SH-SY5Y (cell line): ENCODE measurements at regions not wholly inside any gene's neighbourhood (a gene's known extent, or its start where the extent isn't known, plus 50 kb on each side); places are given as distances from the start of the nearest gene placed in this dataset.

ENCODE experiments used
- GATA2 ChIP-seq: IDR thresholded peaks from 2 replicates; pipeline ENCODE4 v1.6.1; 2011; ENCODE audit warnings: mild to moderate bottlenecking, low read depth, low read length
- GATA3 ChIP-seq: IDR thresholded peaks from 2 replicates; pipeline ENCODE4 v1.6.1; 2011; ENCODE audit warnings: low read depth, mild to moderate bottlenecking, low read length, moderate library complexity

DNA sequence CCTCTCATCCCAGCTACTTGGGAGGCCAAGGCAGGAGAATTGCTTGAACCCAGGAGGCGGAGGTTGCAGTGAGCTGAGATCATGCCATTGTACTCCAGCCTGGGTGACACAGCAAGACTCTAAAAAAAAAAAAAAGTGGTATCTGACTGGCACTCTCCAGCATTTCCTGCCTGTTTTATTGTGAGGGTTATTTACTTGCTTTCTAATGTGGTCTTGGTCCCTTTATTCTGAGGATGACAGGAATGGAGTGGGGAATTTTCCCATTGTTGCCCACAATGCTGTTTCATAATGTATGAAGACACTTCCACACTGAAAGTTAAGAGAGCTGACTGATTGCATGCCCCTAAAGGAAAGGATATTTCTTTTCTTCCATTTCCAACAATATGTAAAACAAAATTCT lies 286.5 kb upstream of the MTNR1B start:
- TF ChIP-seq GATA3 (no peak), GATA2 (no peak)

DNA sequence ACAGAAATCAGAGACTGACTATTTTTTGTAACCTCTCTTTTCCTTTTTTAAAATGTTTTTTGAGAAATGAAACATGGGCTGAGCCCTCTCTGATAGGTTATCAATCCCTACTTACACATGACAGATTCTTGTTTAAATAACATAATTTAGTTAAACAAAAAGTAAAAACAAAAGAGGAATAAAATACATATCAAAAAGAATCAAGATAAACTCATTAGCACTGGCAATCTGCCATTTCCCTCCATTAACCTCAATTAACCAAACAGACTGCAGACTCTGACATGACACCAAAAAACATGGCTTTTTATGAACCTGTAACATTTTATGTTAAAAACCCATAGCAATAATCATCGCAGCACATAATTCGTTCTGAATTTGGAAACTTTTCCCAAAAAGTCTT lies 284.4 kb upstream of the MTNR1B start:
- peak; percentile 88 for TF ChIP-seq GATA3
- TF ChIP-seq GATA2, result peak; percentile 6

DNA sequence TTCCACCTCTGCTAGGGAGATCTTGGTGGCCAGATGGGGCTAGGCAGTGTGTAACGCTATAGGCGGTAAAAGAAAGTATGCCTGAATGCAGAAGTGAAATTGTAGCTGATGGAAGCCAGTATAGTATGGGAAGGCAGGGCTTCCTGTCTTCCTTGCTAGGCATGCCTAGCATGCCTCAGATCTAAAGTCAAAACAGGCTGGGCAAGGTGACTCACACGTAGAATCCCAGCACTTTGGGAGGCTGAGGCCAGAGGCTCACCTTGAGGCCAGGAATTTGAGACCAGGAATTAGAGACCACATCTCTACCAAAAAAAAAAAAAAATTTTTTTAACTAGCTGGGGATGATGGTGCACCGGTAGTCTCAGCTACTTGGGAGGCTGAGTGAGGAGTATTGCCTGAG lies 281.7 kb upstream of the MTNR1B start:
- TF ChIP-seq GATA2 (no peak), GATA3 (no peak)

DNA sequence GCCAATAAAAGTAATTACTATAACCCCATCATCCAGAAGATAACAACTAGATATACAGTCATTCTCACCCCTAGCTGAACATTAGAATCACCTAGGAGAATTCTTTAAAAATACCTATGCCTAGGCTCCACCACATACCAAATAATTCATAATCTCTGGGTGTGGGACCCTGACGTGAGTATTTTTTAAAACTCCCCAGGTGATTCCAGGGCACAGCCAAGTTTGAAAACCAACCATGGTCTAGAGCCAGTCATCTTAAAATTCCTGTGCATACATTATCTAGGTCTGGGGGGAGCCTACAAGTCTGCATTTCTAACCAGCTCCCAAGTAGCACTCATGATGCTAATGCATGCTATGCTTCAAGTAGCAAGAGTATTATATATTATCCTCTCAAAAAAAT lies 281.0 kb upstream of the MTNR1B start:
- TF ChIP-seq GATA2, result no peak

DNA sequence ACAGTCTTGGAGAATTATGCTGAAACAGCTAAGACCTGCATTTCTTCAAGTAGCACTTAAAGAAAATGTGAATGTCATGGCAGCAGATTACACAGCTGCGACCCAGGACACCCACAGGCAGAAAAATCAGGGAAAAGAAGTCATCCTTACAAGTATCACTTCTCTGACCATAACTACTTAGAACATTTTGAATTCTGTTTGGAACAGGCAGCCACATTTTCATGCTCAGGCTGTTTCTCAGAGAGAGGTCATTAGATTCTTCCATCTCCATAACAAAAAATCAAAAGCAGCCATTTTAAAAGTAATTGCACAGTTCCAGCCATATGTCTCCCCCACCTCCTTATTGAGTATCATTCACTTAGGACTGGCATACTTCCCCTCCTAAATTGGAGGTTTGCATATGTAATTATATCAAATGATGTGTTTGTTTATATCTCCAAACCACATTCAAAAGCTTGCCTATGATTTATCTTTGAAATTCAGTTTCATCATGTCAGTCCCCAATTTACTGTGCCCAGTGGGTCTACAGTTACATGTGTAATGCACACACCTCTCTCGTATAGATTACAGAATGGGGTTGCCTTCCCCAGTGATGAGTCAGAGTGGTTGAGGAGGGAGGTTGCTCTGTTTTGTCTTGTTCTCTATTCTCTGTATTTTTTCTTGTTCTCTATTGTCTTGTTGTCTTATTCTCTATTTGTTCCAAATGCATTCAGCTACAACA lies 276.5 kb upstream of the MTNR1B start:
- TF ChIP-seq GATA2, result no peak
- no peak for TF ChIP-seq GATA3

DNA sequence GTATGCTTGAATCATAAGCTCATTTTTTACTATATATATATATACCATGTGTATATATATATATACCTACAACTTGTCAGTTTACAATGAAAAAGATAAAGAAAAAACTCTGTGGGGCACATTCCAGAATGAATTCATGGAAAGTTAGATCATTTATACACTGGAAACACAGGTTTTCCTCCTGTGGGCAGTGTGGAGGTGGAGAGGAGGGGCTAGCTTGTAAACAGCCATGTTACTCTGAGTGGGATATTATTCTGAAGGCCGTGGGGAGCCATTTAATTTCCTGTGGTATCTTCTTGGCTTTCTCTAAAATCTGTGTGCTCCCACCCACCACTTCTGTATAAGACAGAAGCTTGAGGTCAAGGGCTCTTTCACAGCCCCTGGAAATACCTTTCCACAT lies 273.4 kb upstream of the MTNR1B start:
- no peak for TF ChIP-seq GATA2
- no peak for TF ChIP-seq GATA3

DNA sequence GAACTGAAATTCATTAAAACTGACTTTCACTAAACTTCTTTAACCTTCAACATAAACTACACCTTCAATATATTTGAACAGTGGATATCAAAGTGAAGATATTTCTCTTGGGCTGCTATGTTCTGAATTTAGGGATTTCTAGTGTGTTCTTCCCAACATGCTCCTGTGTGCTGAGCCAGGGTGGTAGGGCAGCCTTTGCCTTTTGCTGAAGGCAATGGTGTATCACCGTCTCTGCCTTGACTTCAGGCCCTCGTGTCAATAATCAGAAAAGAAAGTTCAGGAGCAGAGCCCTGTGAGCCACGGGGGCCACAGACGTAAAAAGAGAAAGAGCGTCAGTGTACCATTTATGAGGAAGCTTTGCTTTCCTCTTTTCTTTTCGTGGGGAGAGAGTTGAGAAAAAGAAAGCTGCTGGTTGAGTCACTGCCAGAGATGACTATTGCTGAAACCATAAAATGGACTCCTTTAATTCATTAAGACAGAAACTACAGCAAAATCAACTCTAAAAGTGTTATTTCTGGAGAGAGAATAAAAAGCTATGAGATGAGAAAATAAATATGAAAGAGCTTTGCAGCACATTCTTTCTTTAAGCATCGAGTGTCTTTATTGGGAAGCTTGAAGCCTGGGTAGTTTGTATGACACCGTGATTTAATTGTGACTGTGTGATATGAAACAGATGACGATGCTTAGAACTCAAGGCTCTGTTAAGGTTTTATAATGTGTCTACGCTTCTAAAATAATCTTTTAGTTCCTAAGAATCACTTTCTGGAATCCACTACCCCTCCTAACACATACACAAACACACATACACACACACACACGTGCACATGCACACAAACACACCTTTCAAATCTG lies 271.8 kb upstream of the MTNR1B start:
- no peak for TF ChIP-seq GATA2

DNA sequence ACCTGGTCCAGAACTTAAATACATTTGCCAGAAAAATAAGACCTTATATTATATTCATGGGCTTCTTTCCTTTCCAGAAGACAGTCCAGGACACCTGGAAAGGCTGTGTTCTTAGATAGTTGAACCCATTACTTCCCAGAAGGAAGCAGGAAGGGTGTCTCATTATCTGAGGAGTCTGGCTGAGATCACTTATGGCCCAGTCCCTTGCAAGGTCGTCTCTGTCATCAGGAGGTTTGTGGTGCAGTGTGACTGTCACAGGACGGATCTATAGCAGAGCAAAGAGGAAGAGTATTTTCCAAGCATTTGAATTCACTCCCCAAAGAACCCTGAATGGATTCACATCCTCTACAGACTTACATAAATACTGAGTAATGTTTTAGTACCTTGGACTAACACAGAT lies 270.7 kb upstream of the MTNR1B start:
- no peak for TF ChIP-seq GATA2
- no peak for TF ChIP-seq GATA3

DNA sequence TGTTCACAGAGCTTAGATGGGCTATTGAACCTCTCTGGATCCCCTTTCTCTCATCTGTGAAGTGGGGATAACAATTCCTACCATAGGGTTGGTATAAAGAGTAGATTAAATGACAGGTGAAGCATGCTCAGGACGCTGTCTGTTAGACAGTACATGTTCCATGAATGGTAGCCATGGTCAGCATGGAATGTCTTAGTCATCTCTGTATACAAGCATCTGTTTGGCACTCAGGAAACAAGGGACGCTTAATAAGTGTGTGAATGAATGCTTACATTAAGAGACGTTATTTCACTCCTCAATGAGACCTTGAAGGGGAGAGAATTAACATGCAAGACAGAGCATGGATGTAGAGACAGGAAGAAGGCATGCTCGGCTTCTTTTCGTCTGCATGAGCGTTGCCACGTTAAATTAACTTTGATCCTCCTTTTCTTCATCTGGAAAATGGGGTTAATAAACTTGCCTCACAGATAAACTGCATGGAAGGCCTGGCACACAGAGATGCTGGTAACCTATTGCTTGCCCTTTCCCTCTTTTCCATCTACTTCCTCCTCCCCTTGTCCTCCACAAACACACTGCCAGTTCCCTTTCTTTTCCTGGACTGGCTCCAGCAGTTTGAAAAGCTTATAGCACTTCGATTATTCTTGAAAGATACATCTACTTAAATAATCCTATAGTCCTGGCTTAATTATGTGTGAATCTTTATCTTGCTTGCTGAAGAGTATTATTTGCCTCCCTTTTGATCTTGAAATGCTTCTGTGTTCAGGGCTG lies 267.2 kb upstream of the MTNR1B start:
- TF ChIP-seq GATA3, result no peak
- TF ChIP-seq GATA2, result no peak

DNA sequence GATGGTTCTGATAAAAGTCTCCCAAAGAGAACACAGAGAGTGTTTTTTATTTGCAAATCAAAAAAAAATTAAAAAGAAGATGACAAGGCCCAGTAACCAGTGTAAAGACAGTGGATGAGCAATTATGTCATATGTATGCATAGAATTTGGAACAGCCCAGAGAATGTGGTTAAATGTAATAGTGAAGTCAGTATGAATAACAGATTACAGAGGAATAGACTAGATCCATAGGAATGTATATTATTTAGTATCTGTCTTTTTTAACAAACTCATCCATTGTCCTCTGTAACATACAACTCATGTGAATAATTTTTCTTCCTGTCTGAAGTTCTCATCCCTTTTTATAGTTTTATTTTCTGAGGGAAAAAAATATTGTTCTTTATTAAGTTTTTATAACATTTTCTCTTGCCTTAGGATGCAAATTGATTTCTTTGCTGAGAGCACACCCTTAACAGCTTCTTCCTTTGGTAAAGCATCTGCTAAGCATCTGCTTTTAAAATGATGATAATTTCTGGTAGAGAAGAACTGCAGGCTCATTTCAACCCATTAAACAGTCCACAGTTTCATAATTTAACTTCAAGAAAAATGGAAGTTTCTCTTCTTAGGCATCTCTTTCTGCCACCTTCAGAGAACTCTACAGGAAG lies 266.5 kb upstream of the MTNR1B start:
- TF ChIP-seq GATA3 (no peak), GATA2 (no peak)

DNA sequence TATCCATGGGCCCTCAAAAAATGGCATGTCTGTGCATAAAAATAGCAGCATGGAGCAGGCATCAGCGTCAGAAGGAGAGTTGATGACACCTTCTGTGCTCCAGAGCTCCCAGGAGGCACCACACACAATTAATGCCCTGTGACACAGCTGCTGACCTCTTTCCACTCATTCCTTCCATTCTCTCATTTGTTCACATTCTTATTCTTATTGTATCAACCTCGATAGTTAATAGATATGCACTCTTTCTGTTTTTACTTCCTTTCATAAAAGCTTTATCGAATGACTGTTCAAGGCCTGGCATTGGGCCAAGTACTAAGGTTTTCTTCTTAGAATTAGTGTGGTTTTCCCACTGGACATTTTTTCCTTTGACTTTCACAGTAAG lies 266.0 kb upstream of the MTNR1B start:
- TF ChIP-seq GATA2 (no peak), GATA3 (no peak)

DNA sequence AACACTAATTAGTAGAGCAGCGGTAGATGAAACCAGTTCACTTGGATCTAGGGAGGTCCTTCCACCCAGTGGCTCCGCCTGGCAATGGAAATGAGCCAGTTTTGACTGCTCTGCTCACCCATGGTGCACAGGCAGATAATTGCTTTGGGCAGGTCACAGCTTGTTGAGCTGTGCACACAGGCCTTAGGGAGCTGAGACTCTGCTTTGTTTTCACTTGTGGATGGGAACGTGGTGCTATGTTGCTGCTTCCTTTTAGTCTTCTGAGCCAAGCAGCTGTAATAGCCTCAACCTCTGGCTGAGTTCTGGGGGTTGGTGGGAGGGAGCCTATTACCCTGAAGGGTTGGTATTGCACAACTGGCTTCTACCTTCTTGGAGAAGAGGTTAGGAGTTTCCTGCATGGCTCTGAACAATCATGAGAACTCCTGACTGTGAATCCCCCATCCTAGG lies 262.3 kb upstream of the MTNR1B start:
- no peak for TF ChIP-seq GATA2
- TF ChIP-seq GATA3, result no peak

DNA sequence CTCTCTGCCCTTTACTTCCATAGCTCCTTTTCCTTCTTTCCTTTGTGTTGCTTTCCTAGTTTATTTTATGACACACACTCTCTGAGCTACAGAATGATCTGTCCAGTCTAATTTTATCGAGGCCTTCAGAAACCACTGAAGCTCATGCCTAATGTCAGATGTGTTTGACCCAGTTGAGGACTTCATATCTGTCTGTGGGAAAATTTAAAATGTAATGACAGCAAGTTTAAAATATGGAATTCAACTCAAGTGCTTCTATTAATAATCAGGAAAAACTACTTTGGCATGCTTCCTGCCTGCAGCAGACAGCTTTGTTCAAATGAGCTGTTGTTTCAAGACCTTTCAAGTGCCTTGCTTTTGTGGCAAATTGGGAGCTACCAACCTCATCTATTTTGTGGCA lies 261.8 kb upstream of the MTNR1B start:
- TF ChIP-seq GATA2 (no peak), GATA3 (no peak)

DNA sequence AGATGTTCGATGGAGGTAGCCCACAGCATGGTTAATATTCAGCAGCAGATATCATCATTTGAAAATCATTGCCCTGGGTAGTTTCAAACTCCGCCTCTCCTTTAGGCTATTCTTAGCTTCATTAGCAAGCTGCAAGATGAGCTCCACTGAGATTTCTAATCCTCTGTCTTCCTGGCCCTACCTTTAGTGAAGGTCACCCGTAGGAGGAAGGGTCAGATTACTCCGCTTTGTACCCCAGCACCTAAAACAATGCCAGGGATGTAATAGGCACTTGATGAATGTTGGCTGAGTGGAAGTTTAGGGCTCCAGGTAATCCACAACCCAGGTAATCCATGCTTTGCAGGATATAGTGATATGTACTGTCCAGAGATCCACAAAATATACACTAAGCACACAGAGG lies 260.1 kb upstream of the MTNR1B start:
- TF ChIP-seq GATA3 (no peak), GATA2 (no peak)
